ENCODE measurements at regions not wholly inside any gene's neighbourhood (a gene's known extent, or its start where the extent isn't known, plus 50 kb on each side); places are given as distances from the start of the nearest gene placed in this dataset.

DNA sequence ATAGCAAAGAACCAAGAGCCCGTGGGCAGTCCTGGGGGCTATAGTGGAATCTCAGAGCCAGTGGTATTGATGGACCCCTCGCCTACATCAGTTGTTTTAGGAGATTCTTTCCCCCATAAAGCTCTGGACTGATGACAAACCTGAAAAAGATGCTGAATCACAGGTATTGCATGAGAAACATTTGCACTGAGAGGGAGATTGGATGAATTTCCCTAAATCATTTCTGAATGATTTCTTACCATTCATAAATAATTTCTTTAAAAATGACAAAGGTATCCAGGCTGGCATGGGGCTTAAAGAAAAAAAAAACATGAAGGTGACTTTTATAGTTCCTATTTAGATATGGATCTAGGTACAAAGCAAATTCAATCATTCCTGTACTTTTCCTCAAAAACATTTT is 54.0 kb upstream of the SLIT3 start:
- TF ChIP-seq, protein P1, sequence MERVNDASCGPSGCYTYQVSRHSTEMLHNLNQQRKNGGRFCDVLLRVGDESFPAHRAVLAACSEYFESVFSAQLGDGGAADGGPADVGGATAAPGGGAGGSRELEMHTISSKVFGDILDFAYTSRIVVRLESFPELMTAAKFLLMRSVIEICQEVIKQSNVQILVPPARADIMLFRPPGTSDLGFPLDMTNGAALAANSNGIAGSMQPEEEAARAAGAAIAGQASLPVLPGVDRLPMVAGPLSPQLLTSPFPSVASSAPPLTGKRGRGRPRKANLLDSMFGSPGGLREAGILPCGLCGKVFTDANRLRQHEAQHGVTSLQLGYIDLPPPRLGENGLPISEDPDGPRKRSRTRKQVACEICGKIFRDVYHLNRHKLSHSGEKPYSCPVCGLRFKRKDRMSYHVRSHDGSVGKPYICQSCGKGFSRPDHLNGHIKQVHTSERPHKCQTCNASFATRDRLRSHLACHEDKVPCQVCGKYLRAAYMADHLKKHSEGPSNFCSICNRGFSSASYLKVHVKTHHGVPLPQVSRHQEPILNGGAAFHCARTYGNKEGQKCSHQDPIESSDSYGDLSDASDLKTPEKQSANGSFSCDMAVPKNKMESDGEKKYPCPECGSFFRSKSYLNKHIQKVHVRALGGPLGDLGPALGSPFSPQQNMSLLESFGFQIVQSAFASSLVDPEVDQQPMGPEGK (CRISPR knock-in tag; IDR thresholded peaks at IDR 0.05; ENCODE audit: borderline replicate concordance): no peak
- TF ChIP-seq ISL1 (CRISPR knock-in tag; IDR thresholded peaks at IDR 0.05): peak; percentile 68
- ATAC-seq: no peak

DNA sequence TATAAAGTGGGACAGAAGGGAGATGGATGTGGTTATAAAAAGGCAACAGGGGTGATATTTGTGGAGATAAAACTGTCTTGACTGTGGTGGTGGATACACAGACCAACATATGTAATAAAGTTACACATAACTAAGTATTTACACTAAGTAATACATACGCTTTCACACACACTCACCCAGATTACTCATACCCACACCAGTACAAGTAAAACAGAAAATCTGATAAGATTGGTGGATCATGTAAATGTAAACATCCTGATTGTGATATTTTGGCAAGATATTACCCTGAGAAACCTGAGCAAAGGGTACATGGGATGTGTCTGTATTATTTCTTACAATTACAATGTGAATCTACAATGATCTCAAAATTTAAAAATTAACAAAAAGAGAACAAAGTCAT is 53.3 kb upstream of the SLIT3 start:
- TF ChIP-seq ZFP30 (CRISPR knock-in tag; IDR thresholded peaks at IDR 0.05) (no peak), TOX (CRISPR knock-in tag; IDR thresholded peaks at IDR 0.05; ENCODE audit: borderline replicate concordance) (no peak), TCF4 (CRISPR knock-in tag; IDR thresholded peaks at IDR 0.05; ENCODE audit: borderline replicate concordance) (no peak), PPARA (CRISPR knock-in tag; IDR thresholded peaks at IDR 0.05; ENCODE audit: borderline replicate concordance) (no peak)
- TF ChIP-seq, protein P2, sequence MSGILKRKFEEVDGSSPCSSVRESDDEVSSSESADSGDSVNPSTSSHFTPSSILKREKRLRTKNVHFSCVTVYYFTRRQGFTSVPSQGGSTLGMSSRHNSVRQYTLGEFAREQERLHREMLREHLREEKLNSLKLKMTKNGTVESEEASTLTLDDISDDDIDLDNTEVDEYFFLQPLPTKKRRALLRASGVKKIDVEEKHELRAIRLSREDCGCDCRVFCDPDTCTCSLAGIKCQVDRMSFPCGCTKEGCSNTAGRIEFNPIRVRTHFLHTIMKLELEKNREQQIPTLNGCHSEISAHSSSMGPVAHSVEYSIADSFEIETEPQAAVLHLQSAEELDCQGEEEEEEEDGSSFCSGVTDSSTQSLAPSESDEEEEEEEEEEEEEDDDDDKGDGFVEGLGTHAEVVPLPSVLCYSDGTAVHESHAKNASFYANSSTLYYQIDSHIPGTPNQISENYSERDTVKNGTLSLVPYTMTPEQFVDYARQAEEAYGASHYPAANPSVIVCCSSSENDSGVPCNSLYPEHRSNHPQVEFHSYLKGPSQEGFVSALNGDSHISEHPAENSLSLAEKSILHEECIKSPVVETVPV (CRISPR knock-in tag; IDR thresholded peaks at IDR 0.05): no peak
- no peak for ATAC-seq

DNA sequence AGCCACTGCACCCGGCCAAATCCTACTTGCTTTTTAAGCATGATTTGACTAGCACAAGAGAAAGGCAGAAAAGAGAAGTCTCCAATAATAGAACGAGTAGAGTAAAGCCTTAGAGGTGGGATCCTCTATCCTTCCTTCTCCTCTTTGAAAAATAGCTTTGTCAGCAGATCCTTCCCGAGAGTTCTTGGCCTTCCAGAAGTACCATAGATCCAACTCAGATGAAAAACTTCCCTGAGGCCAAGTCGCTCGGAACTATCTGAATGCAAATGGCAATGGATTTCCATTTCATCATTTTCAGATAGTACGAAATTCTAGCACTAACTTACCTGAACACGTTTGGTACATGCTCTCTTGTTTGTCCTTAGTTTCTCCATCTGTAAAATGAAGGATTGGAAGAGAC is 52.0 kb upstream of the SLIT3 start:
- ATAC-seq: no peak
- TF ChIP-seq SNAI2 (CRISPR knock-in tag; IDR thresholded peaks at IDR 0.05) (no peak), ZNF565 (CRISPR knock-in tag; conservative IDR thresholded peaks at IDR 0.05; ENCODE audit: low read depth) (no peak), ZC3H10 (CRISPR knock-in tag; IDR thresholded peaks at IDR 0.05) (no peak), RARB (CRISPR knock-in tag; IDR thresholded peaks at IDR 0.05) (no peak), ZNF8 (CRISPR knock-in tag; IDR thresholded peaks at IDR 0.05) (no peak), BACH2 (CRISPR knock-in tag; IDR thresholded peaks at IDR 0.05; ENCODE audit: borderline replicate concordance) (no peak), PPARA (CRISPR knock-in tag; IDR thresholded peaks at IDR 0.05; ENCODE audit: borderline replicate concordance) (no peak), CSDC2 (CRISPR knock-in tag; IDR thresholded peaks at IDR 0.05) (no peak), ZFP3 (CRISPR knock-in tag; IDR thresholded peaks at IDR 0.05) (no peak), ESRRG (CRISPR knock-in tag; IDR thresholded peaks at IDR 0.05) (no peak), ARNTL (CRISPR knock-in tag; IDR thresholded peaks at IDR 0.05; ENCODE audit: borderline replicate concordance, low read depth) (no peak), TCF4 (CRISPR knock-in tag; IDR thresholded peaks at IDR 0.05; ENCODE audit: borderline replicate concordance) (no peak), ZFP30 (CRISPR knock-in tag; IDR thresholded peaks at IDR 0.05) (no peak), OSR1 (CRISPR knock-in tag; IDR thresholded peaks at IDR 0.05) (no peak), GLIS3 (CRISPR knock-in tag; IDR thresholded peaks at IDR 0.05) (no peak), ZNF70 (CRISPR knock-in tag; IDR thresholded peaks at IDR 0.05) (no peak)
- TF ChIP-seq, protein P1 (CRISPR knock-in tag; IDR thresholded peaks at IDR 0.05; ENCODE audit: borderline replicate concordance): no peak
- TF ChIP-seq, protein P2 (CRISPR knock-in tag; IDR thresholded peaks at IDR 0.05): no peak
- TF ChIP-seq, protein P3, sequence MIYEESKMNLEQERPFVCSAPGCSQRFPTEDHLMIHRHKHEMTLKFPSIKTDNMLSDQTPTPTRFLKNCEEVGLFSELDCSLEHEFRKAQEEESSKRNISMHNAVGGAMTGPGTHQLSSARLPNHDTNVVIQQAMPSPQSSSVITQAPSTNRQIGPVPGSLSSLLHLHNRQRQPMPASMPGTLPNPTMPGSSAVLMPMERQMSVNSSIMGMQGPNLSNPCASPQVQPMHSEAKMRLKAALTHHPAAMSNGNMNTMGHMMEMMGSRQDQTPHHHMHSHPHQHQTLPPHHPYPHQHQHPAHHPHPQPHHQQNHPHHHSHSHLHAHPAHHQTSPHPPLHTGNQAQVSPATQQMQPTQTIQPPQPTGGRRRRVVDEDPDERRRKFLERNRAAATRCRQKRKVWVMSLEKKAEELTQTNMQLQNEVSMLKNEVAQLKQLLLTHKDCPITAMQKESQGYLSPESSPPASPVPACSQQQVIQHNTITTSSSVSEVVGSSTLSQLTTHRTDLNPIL (CRISPR knock-in tag; IDR thresholded peaks at IDR 0.05; ENCODE audit: low read depth): no peak
- TF ChIP-seq, protein P4, sequence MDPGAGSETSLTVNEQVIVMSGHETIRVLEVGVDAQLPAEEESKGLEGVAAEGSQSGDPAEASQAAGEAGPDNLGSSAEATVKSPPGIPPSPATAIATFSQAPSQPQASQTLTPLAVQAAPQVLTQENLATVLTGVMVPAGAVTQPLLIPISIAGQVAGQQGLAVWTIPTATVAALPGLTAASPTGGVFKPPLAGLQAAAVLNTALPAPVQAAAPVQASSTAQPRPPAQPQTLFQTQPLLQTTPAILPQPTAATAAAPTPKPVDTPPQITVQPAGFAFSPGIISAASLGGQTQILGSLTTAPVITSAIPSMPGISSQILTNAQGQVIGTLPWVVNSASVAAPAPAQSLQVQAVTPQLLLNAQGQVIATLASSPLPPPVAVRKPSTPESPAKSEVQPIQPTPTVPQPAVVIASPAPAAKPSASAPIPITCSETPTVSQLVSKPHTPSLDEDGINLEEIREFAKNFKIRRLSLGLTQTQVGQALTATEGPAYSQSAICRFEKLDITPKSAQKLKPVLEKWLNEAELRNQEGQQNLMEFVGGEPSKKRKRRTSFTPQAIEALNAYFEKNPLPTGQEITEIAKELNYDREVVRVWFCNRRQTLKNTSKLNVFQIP (CRISPR knock-in tag; IDR thresholded peaks at IDR 0.05; ENCODE audit: borderline replicate concordance, low read depth): no peak
